Mesothelial cell of epicardium (in vitro differentiated cells): ENCODE measurements at regions not wholly inside any gene's neighbourhood (a gene's known extent, or its start where the extent isn't known, plus 50 kb on each side); places are given as distances from the start of the nearest gene placed in this dataset.

ENCODE experiments used
- DNase-seq, 2 experiments: peaks; one replicate each; pipeline ENCODE4 v3.0.0; 2021; ENCODE audit warnings: low spot score in 2 of 2; ENCODE audit not compliant: unreplicated experiment in 2 of 2
- H3K27ac Mint-ChIP-seq: 2 replicates; pipeline ENCODE4 v1.8.0; 2021; ENCODE audit warnings: mixed read lengths
- H3K27me3 Mint-ChIP-seq: 2 replicates; pipeline ENCODE4 v1.8.0; 2021; ENCODE audit warnings: low read depth, mixed read lengths
- H3K36me3 Mint-ChIP-seq: 2 replicates; pipeline ENCODE4 v1.8.0; 2021; ENCODE audit warnings: mixed read lengths
- H3K4me1 Mint-ChIP-seq: 2 replicates; pipeline ENCODE4 v1.8.0; 2021; ENCODE audit warnings: mixed read lengths
- H3K4me3 Mint-ChIP-seq: 2 replicates; pipeline ENCODE4 v1.8.0; 2021; ENCODE audit warnings: mild to moderate bottlenecking, moderate library complexity, mixed read lengths
- H3K9me3 Mint-ChIP-seq: 2 replicates; pipeline ENCODE4 v1.8.0; 2021; ENCODE audit warnings: mixed read lengths
- CTCF ChIP-seq: fragments of 200-600 bp; sonication (generic); IDR thresholded peaks from one replicate; pipeline ENCODE4 v1.5.0; 2021; ENCODE audit warnings: antibody characterized with exemption; ENCODE audit not compliant: unreplicated experiment

- H3K27ac Mint-ChIP-seq: peak overlapping the region; percentile 97
- no peaks in the 10 kb centered on the region for H3K36me3 Mint-ChIP-seq
These were observed 109.9 kb upstream of the SLC25A33 start for GRCh38 chr1:9429342-9429711.

GRCh38 chr1:9434247-9435152 is 104.8 kb upstream of the SLC25A33 start:
- no peak overlapping the region for H3K27ac Mint-ChIP-seq
- no peaks in the 10 kb centered on the region for H3K9me3 Mint-ChIP-seq
- no peaks in the 10 kb centered on the region for H3K36me3 Mint-ChIP-seq
- H3K27me3 Mint-ChIP-seq: no peaks in the 10 kb centered on the region
- no peak for DNase-seq
- TF ChIP-seq CTCF: no peak
- H3K4me3 Mint-ChIP-seq: no peak overlapping the region
- peaks cover 30% of the 10 kb centered on the region for H3K4me1 Mint-ChIP-seq

More at GRCh38 chr1:9429342-9429711, 109.9 kb upstream of the SLC25A33 start:
- peaks cover 21% of the 10 kb centered on the region for H3K4me1 Mint-ChIP-seq
- H3K4me3 Mint-ChIP-seq: peak overlapping the region; percentile 78
- no peak for TF ChIP-seq CTCF
- H3K27me3 Mint-ChIP-seq: no peaks in the 10 kb centered on the region
- no peak for DNase-seq
- no peaks in the 10 kb centered on the region for H3K9me3 Mint-ChIP-seq

GRCh38 chr1:9435153-9435636 is 104.1 kb upstream of the SLC25A33 start:
- DNase-seq: no peak
- H3K4me1 Mint-ChIP-seq: peaks cover 23% of the 10 kb centered on the region
- no peaks in the 10 kb centered on the region for H3K27me3 Mint-ChIP-seq
- H3K4me3 Mint-ChIP-seq: no peak overlapping the region
- no peak for TF ChIP-seq CTCF
- H3K36me3 Mint-ChIP-seq: no peaks in the 10 kb centered on the region
- no peaks in the 10 kb centered on the region for H3K9me3 Mint-ChIP-seq
- H3K27ac Mint-ChIP-seq: no peak overlapping the region

- Mint-ChIP-seq H3K4me1 (peaks cover 27% of the 10 kb centered on the region), H3K27me3 (no peaks in the 10 kb centered on the region), H3K36me3 (no peaks in the 10 kb centered on the region), H3K9me3 (no peaks in the 10 kb centered on the region), H3K4me3 (no peak overlapping the region), H3K27ac (peak overlapping the region; percentile 62)
- DNase-seq: no peak
- no peak for TF ChIP-seq CTCF
These were observed 103.2 kb upstream of the SLC25A33 start for GRCh38 chr1:9435854-9436640.

- no peaks in the 10 kb centered on the region for H3K27me3 Mint-ChIP-seq
- H3K4me1 Mint-ChIP-seq: peaks cover 45% of the 10 kb centered on the region
- no peak for TF ChIP-seq CTCF
- DNase-seq: no peak
- H3K4me3 Mint-ChIP-seq: no peak overlapping the region
- no peaks in the 10 kb centered on the region for H3K9me3 Mint-ChIP-seq
- no peaks in the 10 kb centered on the region for H3K36me3 Mint-ChIP-seq
- no peak overlapping the region for H3K27ac Mint-ChIP-seq
These were observed 101.3 kb upstream of the SLC25A33 start for GRCh38 chr1:9437961-9438430.
